GM11168 (cell line): ENCODE measurements at regions not wholly inside any gene's neighbourhood (a gene's known extent, or its start where the extent isn't known, plus 50 kb on each side); places are given as distances from the start of the nearest gene placed in this dataset.

Experiments
- in situ Hi-C: fragments of 300-500 bp; cut with MboI; formaldehyde crosslinking; loops from one replicate; pipeline ENCODE4 v1.12.0; 2022; ENCODE audit warnings: low sequenced_read_pairs; ENCODE audit not compliant: unreplicated experiment

GRCh38 chr13:95492044-95492801, 60.3 kb upstream of the CLDN10 start:
- in situ Hi-C loops, result no loop called here

GRCh38 chr13:95494082-95494681, 58.3 kb upstream of the CLDN10 start:
- in situ Hi-C loops, result no loop called here

GRCh38 chr13:95496485-95496884, 56.0 kb upstream of the CLDN10 start:
- in situ Hi-C loops, result no loop called here

- in situ Hi-C loops, result no loop called here
These were observed 55.1 kb upstream of the CLDN10 start for GRCh38 chr13:95497381-95497807.

- in situ Hi-C loops, result no loop called here
These were observed 53.6 kb upstream of the CLDN10 start for GRCh38 chr13:95498886-95499285.

GRCh38 chr13:95499811-95500712, 52.5 kb upstream of the CLDN10 start:
- in situ Hi-C loops, result no loop called here

- in situ Hi-C loops, result no loop called here
These were observed 50.3 kb upstream of the CLDN10 start for GRCh38 chr13:95502216-95502615.
